DOHH2 (cell line): ENCODE measurements at regions not wholly inside any gene's neighbourhood (a gene's known extent, or its start where the extent isn't known, plus 50 kb on each side); places are given as distances from the start of the nearest gene placed in this dataset.

Source experiments
- EZH2phosphoT487 ChIP-seq: fragments of 200-600 bp; sonication (generic); IDR thresholded peaks from 2 replicates; pipeline ENCODE4 v1.6.1; 2017; ENCODE audit warnings: borderline replicate concordance, mild to moderate bottlenecking, antibody characterized with exemption, low read length, moderate library complexity, mixed read lengths
- TF ChIP-seq, protein P1 (sequence below): fragments of 200-600 bp; sonication (generic); IDR thresholded peaks from one replicate; pipeline ENCODE4 v1.5.1; 2014; ENCODE audit warnings: antibody characterized with exemption, mild to moderate bottlenecking, low read depth, low read length; ENCODE audit not compliant: poor library complexity, severe bottlenecking

DNA sequence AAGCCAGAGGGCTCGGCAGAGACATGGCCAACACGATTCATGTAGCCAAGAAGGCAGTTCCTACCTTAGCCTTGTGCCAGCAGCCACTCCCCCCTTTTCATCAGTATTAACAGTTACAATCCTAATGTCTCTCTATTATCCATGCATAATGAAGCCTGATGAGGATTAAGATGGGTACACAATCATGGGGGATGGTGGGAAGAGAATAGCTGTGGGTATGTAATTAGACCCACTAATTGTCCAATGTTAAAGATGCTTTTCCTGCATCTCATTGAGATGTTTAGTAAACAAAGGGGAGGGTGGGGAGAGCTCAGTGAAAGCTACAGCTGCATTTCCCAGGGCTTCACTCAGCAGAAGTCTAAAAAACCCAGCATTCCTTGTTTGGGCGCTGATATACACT lies 70.4 kb upstream of the CMKLR1 start:
- TF ChIP-seq, protein P1, sequence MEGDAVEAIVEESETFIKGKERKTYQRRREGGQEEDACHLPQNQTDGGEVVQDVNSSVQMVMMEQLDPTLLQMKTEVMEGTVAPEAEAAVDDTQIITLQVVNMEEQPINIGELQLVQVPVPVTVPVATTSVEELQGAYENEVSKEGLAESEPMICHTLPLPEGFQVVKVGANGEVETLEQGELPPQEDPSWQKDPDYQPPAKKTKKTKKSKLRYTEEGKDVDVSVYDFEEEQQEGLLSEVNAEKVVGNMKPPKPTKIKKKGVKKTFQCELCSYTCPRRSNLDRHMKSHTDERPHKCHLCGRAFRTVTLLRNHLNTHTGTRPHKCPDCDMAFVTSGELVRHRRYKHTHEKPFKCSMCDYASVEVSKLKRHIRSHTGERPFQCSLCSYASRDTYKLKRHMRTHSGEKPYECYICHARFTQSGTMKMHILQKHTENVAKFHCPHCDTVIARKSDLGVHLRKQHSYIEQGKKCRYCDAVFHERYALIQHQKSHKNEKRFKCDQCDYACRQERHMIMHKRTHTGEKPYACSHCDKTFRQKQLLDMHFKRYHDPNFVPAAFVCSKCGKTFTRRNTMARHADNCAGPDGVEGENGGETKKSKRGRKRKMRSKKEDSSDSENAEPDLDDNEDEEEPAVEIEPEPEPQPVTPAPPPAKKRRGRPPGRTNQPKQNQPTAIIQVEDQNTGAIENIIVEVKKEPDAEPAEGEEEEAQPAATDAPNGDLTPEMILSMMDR = no peak
- no peak for TF ChIP-seq EZH2phosphoT487
